ENCODE measurements at regions not wholly inside any gene's neighbourhood (a gene's known extent, or its start where the extent isn't known, plus 50 kb on each side); places are given as distances from the start of the nearest gene placed in this dataset.
"Not testable (repeated sequence)": the region's sequence is repeated elsewhere in the genome, so short reads cannot be mapped to it uniquely, and the experiment has no call there.

DNA sequence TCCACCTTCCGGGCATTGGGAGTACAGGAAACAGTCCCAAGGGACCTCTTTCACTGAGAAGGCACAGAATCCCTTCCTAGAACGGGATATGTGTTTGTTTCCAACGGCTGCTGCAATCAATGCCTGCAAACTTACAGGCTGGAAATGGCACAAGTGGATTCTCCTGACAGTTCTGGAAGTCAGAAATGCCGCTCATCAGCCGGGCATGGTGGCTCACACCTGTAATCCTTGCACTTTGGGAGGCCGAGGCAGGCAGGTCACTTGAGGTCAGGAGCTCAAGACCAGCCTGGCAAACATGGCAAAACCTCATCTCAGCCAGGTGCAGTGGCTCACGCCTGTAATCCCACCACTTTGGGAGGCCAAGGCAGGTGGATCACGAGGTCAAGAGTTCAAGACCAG is 97.0 kb upstream of the FGF3 start:
- in situ Hi-C loops (cut with HindIII; ENCODE audit: low sequenced_read_pairs): not testable (repeated sequence)

DNA sequence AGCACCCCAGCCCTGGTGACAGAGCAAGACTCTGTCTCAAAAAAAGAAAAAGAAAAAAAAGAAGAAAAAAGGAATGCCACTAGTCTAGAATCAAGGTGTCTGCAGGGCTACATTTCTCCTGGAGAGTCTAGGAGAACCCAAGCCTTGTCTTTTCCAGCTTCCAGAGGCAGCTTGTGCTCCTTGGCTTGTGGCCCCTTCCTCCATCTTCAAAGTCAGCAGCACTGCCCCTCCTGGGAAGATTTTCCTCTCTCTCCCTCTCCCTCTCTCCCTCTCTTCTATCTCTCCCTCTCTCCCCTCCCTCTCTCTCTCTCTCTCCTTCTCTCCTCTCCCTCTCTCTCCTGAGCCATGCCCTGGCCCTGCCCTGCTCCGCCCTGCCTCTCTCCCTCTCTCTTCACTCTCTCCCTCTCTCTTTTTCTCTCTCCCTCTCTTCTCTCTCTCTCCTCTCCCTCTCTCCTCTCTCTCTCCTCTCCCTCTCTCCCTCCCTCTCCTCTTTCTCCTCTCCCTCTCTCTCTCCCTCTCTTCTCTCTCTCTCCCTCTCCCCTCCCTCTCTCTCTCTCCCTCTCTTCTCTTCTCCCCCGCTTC is 97.7 kb upstream of the FGF3 start:
- in situ Hi-C loops (cut with HindIII; ENCODE audit: low sequenced_read_pairs): no loop called here

DNA sequence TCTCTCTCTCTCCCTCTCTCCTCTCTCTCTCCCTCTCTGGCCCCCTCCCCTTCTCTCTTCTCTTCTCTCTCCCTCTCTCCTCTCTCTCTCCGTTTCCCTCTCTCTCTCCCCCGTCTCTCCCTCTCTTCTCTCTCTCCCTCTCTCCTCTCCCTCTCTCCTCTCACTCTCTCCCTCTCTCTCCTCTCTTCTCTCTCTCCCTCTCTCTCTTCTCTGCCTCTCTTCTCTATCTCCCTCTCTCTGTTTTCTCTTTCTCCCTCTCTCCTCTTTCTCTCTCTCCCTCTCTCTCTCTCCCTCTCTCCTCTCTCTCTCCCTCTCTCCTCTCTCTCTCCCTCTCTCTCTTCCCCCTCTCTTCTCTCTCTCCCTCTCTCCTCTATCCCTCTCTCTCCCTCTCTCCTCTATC is 98.3 kb upstream of the FGF3 start:
- in situ Hi-C loops (cut with HindIII; ENCODE audit: low sequenced_read_pairs): no loop called here

DNA sequence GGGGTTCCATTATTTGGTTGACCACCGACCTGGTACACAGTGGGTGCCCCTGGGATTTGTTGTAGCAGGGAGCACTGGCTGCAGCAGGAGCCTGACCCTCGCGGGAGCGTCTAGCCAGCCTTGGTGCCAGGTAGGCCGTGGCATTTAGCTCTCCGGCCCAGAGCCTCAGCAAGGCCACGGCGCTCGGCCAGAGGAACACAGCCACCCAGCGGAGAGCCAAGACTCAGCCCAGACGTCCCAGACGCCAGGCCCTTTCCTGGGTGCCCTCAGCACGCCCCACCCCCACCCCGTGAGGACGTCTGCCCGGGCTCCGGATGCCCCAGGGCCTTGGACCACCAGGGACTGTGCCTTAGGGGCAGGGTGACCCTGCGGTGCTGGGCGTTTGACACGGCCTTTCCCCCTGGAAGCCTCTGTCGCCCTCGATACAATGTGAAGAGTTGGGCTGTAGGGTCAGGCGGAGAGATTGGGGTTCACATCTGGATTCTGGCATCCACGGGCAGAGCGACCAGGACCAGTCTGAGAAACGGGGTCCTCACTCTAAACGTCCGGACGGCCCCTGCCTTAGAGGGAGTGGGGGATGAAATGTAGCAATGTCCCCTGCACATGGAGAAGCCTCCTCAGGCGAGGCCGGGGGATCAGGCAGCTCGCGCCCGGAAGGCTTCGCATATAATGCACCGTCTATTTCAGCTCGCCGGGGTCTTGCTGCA is 99.2 kb upstream of the FGF3 start:
- in situ Hi-C loops (cut with HindIII; ENCODE audit: low sequenced_read_pairs): no loop called here

DNA sequence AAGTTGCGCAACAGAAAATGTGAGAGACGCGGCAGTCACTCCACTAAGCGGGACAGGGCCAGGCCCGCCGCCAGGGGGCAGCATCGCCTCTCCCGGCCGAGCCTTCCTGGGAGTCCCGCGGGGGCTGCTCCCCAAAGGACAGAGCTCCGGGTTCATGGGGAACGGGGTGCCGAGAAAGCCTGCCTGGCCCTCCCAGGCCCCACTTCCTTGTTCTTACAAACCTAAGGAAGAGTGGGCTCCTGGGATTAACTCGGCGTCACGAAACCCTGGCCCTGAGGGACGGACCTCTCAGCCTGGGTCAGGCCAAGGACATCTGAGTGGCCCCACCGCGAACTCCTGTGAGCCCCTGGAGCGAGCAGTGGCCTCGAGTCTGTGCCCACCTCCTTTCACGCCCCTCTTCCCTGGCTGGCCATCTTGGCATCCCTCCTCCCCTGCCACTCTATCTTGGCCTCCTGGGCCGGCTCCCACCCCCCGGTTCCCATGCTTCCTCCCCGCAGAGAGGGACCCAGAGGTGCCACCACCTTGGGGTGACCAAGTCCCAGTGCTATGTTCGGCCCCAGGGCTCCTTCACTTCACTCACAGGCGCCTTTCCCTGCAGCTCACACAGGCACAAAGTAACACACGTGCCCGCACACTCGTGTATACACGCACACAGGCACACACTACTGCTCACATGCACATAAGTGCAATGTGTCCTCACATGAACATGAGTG is 99.9 kb upstream of the FGF3 start:
- in situ Hi-C loops (cut with HindIII; ENCODE audit: low sequenced_read_pairs): no loop called here

DNA sequence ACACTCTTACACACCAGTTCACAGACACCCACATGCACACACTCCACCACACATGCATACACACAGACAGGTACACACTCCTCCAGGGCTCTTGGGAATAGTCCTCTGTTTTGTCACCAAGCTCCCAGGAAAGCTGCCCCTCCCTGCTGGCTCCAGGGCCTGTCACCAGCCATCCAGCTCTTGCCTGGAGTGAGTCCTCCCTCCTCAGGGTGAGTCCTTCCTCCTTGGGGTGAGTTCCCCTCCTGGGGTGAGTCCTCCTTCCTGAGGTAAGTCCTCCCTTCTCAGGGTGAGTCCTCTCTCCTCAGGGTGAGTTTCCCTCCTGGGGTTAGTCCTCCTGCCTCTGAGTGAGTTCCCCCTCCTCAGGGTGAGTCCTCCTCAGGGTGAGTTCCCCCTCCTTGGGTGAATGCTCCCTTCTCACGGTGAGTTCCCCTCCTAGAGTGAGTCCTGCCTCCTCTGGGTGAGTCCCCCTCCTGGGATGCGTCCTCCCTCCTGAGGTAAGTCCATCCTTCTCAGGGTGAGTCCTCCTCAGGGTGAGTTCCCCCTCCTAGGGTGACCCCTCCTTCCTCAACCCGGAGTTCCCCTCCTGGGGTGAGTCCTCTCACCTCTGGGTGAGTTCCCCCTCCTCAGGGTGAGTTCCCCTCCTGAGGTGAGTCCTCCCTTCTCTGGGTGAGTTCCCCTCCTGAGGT is 100.6 kb upstream of the FGF3 start:
- in situ Hi-C loops (cut with HindIII; ENCODE audit: low sequenced_read_pairs): loop anchor here (5.0 kb wide), 3 partner anchors 48 to 272 kb away; no protein-coding TSS in a partner anchor

DNA sequence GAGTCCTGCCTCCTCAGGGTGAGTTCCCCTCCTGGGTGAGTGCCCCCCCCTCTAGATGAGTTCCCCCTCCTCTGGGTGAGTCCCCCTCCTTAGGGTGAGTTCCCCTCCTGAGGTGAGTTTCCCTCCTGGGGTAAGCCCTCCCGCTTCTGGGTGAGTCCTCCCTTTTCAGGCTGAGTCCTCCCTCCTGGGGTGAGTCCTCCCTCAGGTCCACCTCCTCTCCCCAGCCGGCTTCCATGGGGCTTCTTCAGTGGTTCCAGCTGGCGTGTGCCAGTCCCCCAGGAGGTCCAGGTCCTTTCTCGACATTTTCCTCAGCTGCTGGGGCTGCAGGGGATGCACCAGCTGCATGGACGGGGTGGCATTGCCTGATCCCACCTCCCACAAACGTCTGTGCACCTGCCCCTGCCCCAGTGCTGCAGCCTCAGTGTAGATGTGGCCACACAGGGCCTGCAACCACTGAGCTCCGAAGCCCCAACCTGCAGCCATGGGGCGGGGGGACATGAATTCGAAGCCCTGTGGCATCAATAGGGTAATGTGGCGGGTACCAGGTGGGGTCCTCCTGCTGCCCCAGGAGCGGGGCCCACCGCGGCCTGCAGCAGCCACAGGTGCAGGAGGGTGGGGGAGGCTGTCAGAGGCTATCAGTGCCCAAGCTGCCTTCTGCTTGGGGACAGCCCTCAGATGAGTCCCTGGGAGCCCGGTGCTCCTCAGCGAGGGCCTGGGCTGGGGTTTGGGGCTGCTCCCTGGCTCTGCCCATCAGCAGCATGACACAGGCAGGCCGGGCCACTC is 101.3 kb upstream of the FGF3 start:
- in situ Hi-C loops (cut with HindIII; ENCODE audit: low sequenced_read_pairs): loop anchor here (5.0 kb wide), 3 partner anchors 48 to 272 kb away; no protein-coding TSS in a partner anchor

DNA sequence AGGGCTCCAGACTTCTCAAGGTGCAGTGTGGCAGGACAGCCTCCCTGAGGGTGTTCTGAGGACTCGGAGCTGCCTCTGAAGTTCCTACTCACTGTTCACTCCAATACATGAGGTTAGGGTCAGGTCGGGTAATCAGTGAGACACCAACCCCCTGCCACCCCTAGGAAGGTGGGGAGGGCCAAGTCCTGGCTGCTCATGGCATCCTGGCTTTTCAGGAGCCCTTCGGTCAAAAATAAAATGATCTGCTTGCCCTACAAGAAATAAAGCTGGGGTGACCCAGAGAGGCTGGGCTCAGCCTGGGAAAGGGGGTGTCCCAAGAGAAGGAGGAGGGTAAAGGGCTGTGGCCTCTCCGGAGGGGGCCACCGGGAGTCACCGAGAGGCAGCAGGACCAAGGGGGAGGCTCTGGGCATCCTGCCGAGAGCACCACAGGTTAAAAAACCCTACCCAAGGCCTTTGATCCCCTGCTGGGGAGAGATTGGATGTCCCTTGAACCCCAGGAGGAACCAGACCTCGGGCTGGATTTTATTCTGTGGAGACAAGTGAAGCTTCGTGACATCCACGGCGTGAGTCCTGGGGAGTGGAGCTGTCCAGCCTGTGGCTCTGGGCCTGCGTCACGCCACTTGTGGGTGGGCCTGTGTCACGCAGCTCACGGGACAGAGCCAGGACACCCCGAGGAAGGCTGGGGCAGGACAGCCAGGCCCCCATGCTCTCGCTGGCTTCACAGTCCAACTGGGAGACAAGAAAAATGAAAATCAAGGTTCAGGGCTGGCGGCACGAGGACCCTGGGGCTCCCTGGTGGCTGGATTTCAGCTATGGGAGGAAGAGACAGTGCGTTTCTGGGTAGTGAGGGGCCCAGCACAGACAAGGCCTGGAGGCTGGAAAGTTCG is 102.2 kb upstream of the FGF3 start:
- in situ Hi-C loops (cut with HindIII; ENCODE audit: low sequenced_read_pairs): loop anchor here (5.0 kb wide), 3 partner anchors 49 to 271 kb away; no protein-coding TSS in a partner anchor

DNA sequence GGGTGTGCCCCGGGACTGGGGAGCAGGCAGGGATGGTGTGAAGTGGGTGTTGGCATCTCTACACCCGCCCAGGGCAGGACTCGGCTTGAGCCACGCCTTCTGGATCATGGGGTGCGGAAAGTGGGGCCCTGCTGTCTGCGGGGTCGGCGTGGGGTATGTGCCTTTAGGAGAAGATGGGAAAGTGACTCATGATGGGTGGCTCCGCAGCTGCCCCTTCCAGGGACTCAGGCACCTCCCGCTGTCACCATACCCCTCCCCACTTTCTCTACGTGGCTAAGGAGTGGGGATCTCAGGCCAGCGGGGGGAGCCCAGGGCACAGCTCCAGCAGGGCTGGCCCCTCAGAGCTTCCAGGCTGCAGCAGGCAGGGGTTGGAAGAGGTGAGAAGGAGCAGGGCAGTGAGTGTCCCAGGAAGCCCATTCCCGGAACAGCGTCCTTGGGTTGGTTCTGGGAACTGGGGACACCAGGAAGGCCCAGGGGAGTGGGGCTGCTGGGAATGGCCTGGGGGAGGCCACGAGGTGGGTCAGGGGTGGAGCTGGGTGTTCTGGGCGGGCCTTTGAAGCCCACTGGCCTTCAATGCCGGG is 102.9 kb upstream of the FGF3 start:
- in situ Hi-C loops (cut with HindIII; ENCODE audit: low sequenced_read_pairs): loop anchor here (5.0 kb wide), 3 partner anchors 50 to 270 kb away; no protein-coding TSS in a partner anchor

DNA sequence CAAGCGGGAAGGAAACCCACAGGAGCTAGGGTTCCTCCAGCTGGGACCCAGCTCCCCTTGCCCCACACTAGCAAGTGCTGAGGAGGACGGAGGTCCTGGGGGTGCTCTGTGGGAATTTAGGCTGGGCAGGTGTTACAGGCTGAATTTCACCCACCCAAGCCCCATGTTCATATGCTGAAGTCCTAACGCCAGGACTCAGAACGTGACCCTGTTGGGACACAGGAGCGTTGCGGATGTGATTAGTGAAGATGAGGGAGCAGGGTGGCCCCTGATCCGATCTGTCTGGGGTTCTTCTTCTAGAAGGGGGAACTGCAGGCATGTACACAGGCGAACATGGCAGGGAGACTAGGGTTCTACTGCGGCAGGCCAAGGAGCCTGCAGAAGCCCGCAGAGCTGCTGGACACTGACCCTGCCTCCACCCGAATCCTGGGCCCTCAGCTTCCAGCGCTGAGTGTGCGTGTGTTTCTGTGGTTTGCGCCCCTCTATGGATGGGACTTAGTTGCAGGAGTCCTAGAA is 103.4 kb upstream of the FGF3 start:
- in situ Hi-C loops (cut with HindIII; ENCODE audit: low sequenced_read_pairs): loop anchor here (5.0 kb wide), 3 partner anchors 50 to 270 kb away; no protein-coding TSS in a partner anchor

DNA sequence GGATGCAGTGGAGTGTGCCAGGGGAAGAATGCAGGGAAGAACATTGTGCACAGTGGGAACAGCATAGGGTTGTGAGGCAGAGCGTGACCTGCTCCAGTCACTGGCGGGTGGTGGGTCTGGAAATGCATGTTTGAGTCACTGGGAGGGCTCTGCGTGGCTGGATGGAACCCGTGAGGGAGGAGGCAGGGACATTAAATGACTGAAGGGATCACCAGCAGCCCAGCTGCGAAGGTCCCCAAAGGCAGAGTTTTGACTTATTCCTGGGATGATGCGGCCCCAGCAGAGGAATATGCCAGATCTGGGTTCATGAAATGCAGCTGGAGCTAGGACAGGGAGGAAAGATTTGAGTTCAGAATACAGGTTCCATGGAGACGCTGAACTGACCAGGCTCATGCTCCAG is 104.0 kb upstream of the FGF3 start:
- in situ Hi-C loops (cut with HindIII; ENCODE audit: low sequenced_read_pairs): loop anchor here (5.0 kb wide), 3 partner anchors 51 to 269 kb away; no protein-coding TSS in a partner anchor

DNA sequence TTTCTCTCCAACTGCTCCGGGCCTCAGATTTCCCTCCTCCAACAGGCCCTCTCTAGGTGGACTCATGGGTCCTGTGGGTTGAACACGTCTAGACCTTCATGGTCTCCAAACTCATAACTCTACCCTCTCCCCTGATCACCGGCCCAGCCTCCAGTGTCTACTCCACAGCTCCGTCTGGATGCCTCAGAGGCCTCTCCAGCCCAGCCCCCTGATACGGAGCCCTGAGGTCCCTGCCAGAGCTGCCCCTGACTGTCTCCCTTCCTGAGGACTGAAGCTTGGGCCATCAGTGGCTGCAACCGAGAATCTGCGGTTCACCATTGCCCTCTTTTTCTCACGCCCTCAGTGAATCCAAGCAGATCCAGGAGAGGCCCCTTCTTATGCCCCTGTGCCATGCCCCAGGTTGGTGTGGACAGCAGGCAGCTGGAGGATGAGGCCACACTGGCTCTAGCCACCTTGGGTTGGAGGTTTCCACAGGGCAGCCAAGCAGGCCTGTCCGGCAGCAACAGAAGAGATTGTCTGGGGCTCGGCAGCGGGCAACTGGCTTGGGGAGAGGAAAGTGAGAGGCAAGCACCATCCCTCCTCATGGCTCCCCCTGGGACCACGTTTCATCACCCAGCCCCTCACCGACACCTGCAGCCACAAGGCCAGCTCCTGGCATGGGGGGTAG is 104.6 kb upstream of the FGF3 start:
- in situ Hi-C loops (cut with HindIII; ENCODE audit: low sequenced_read_pairs): loop anchor here (5.0 kb wide), 3 partner anchors 51 to 269 kb away; no protein-coding TSS in a partner anchor

DNA sequence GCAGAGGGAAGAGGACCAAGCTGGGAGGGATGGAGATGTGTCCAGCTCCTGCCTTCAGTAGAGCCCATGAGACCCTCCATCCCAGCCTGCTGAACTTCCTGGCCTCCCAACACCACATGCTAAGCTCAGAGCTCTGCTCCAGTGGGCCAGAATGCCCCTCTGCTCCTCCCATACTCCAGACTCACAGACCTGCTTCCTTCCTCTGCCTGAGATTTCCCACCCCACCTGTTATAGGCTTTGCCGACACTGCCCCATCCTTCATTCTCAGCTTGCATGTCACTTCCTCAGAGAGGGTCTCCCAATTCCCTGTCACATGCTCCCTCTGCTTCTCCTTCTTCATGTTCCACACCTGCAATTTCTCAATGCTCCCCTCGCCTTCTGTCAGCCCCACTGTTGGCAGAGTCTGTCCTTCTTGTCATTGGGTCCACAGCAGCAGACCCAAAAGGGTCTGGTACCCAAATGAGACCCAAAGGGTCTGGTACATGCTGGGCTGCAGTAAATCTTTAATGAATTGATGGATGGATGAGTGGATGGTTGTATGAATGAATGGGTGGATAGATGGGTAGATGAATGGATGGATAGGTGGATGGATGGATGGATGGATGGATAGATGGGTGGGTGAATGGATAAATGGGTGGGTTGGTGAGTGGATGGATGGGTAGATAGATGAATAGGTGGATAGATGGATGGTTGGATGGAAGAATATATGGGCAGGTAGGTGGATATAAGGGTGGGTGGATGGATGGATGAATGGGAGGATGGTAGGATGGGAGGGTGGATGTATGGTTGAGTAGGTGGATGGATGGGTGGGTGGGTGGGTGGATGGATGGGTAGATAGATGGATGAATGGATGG is 105.3 kb upstream of the FGF3 start:
- in situ Hi-C loops (cut with HindIII; ENCODE audit: low sequenced_read_pairs): loop anchor here (5.0 kb wide), 3 partner anchors 52 to 268 kb away; no protein-coding TSS in a partner anchor

DNA sequence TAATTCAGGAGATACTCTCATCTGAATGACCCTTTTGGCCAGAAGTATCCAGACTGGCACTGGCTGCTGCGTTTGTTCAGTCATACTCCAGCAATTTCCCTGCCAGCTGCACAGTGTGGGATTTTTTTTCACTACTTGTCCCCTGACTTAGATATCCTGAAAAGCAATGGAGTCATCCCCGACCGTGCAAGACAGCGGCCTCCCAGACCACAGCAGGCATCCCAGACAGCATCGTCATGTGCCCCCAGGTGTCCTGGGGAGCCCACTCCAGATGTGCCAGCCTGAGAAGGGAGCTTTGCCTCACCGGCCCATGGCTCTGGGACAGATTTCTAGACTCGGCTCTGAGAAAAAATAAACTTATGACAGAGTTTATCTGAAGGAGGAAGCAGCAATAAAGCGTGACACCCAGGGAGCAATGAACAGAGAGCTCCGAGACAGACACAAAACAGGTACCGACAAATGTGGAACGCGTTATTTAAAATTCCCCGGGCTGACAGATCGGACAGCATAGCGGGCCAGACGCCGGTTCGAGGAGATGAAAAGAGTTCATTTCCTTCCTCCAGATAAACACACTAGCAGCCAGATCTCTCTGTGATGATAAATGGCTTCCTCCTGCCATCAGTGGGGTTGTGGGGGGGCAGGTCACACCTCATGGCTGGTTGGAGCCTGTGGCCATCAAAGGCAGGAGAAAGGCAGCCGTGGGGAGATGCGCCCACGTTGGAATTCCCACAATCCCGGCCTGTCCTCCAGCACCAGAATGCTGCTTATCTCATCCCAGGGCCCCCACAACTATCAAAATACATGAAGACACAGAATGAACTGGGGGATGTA is 106.4 kb upstream of the FGF3 start:
- in situ Hi-C loops (cut with HindIII; ENCODE audit: low sequenced_read_pairs): no loop called here

DNA sequence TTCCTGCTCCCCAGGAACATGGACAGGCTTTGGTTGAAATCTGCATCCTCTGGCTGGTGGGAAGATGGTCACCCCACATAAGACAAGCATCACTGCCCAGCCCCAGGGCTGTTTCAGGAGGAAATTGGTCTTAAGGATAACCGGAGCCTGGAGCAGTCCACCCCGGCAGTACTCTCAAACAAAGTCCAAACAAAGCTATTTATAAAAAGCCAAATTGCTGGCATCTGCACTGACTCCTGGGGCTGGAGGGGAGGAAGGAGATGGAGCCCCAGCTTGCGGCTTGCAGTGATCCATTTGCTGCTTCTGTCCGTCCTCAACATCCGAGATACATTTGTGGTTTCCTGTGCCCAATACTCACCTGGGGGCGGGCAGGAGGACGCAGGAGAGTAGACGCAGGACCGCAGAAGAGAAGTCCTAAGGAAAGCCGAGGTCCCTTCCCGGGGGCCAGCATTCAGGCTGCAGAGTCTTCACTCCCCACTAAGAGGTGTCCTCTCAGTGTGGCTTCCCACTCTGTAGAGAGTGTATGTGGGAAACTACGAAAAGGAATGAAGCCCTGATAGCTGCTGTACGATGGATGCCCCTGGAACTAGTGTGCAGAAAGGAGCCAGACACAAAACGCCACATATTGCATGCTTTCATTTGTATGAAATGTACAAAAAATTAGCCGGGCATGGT is 107.3 kb upstream of the FGF3 start:
- in situ Hi-C loops (cut with HindIII; ENCODE audit: low sequenced_read_pairs): no loop called here

DNA sequence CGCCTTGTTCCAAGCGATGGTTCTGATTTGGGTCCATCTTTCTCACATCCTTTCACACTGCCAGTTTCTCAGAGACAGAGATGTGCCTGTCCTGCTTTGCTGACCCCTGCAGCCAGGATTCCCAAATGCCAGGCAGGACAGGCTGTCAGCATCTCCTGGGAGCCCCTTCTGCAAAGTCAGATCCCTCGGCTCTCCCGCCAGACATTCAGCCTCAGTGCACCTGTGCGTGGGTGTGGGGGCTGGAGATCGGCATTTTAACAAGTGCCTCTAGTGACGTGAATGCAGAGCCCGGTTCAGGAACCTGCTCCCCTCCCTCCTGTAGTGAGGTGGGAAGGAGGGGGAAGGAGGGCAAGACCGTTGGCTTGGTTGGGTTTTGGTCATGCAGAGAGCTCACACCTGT is 108.9 kb upstream of the FGF3 start:
- in situ Hi-C loops (cut with HindIII; ENCODE audit: low sequenced_read_pairs): no loop called here

Measured in endothelial cell of hepatic sinusoid (primary cell).